ENCODE measurements at regions not wholly inside any gene's neighbourhood (a gene's known extent, or its start where the extent isn't known, plus 50 kb on each side); places are given as distances from the start of the nearest gene placed in this dataset.

GRCh38 chr1:193406901-193407300 is 220.5 kb upstream of the B3GALT2 start:
- Histone ChIP-seq H3K9ac (replicated peaks; ENCODE audit: extremely low read depth, insufficient read depth, low read length) (no peak overlapping the region), H3K9me1 (replicated peaks; ENCODE audit: control insufficient read depth, extremely low read depth, insufficient read depth, low read length) (no peaks in the 10 kb centered on the region), H2AFZ (ENCODE audit: low read depth, low read length) (no peak overlapping the region), H3K79me2 (ENCODE audit: control insufficient read depth, insufficient read depth, low read length) (no peaks in the 10 kb centered on the region), H3K4me3 (replicated peaks in 1 of 3; ENCODE audit: insufficient read depth in 1 of 3, low read depth in 1 of 3, low read length in 3 of 3) (no peak overlapping the region), H3K27me3 (ENCODE audit: control insufficient read depth in 2 of 2, insufficient read depth in 2 of 2, low read length in 2 of 2) (no peaks in the 10 kb centered on the region), H4K20me1 (replicated peaks; ENCODE audit: control insufficient read depth, extremely low read depth, insufficient read depth, low read length) (no peaks in the 10 kb centered on the region), H3K4me2 (ENCODE audit: insufficient read depth, low read length) (no peak overlapping the region), H3K9me3 (replicated peaks; ENCODE audit: control insufficient read depth, insufficient read depth, low read length) (no peaks in the 10 kb centered on the region), H3K36me3 (ENCODE audit: control insufficient read depth in 2 of 2, extremely low read depth in 1 of 2, insufficient read depth in 2 of 2, low read length in 2 of 2) (no peaks in the 10 kb centered on the region), H3K27ac (ENCODE audit: insufficient read depth, low read depth, low read length) (no peak overlapping the region), H3K4me1 (ENCODE audit: control insufficient read depth, extremely low read depth, insufficient read depth, low read length) (peaks cover 11% of the 10 kb centered on the region)
- DNase-seq (ENCODE audit: low read depth, low spot score) (peak; percentile 64), FAIRE-seq (peak; percentile 59)
- ChIA-PET CTCF (interaction anchor here (0.8 to 1.9 kb wide), 3 partner anchors 11 to 507 kb away, joined by 3 to 4 read pairs (median 3); no protein-coding TSS in a partner anchor), POLR2A (no interaction called here)
- dilution Hi-C loops (cut with MboI; ENCODE audit: extremely low pct_ligation_motif_present, low sequenced_read_pairs): no loop called here
- TF ChIP-seq FOS (IDR thresholded peaks at IDR 0.05; ENCODE audit: borderline replicate concordance, insufficient read depth, low read length) (no peak), CTCF (IDR thresholded peaks at IDR 0.05; ENCODE audit: extremely low read depth in 1 of 2, insufficient read depth in 1 of 2, low read depth in 1 of 2, low read length in 2 of 2) (peak; percentile 45 to 59)
- intact Hi-C loops (cut with micrococcal nuclease): loop anchor here (2.0 to 10.0 kb wide), 4 partner anchors 222 to 888 kb away; partner anchors contain the start of gene B3GALT2
- BruUV-seq (replicated peaks): no TSS peak

- DNase-seq (ENCODE audit: low read depth, low spot score) (no peak), FAIRE-seq (no peak)
- Histone ChIP-seq H3K9me1 (replicated peaks; ENCODE audit: control insufficient read depth, extremely low read depth, insufficient read depth, low read length) (no peaks in the 10 kb centered on the region), H3K27me3 (ENCODE audit: control insufficient read depth in 2 of 2, insufficient read depth in 2 of 2, low read length in 2 of 2) (no peaks in the 10 kb centered on the region), H3K79me2 (ENCODE audit: control insufficient read depth, insufficient read depth, low read length) (no peaks in the 10 kb centered on the region), H3K4me2 (ENCODE audit: insufficient read depth, low read length) (no peak overlapping the region), H3K9me3 (replicated peaks; ENCODE audit: control insufficient read depth, insufficient read depth, low read length) (no peaks in the 10 kb centered on the region), H3K9ac (replicated peaks; ENCODE audit: extremely low read depth, insufficient read depth, low read length) (no peak overlapping the region), H2AFZ (ENCODE audit: low read depth, low read length) (no peak overlapping the region), H3K4me1 (ENCODE audit: control insufficient read depth, extremely low read depth, insufficient read depth, low read length) (peaks cover 10% of the 10 kb centered on the region), H3K27ac (ENCODE audit: insufficient read depth, low read depth, low read length) (no peak overlapping the region), H3K4me3 (replicated peaks in 1 of 3; ENCODE audit: insufficient read depth in 1 of 3, low read depth in 1 of 3, low read length in 3 of 3) (no peak overlapping the region), H4K20me1 (replicated peaks; ENCODE audit: control insufficient read depth, extremely low read depth, insufficient read depth, low read length) (no peaks in the 10 kb centered on the region), H3K36me3 (ENCODE audit: control insufficient read depth in 2 of 2, extremely low read depth in 1 of 2, insufficient read depth in 2 of 2, low read length in 2 of 2) (no peaks in the 10 kb centered on the region)
- ChIA-PET POLR2A (no interaction called here), CTCF (no interaction called here)
- dilution Hi-C loops (cut with MboI; ENCODE audit: extremely low pct_ligation_motif_present, low sequenced_read_pairs): no loop called here
- BruUV-seq (replicated peaks): no TSS peak
- intact Hi-C loops (cut with micrococcal nuclease): loop anchor here (10.0 kb wide), 1 partner anchor 219 kb away; the partner anchor contains the start of gene B3GALT2
- no peak for TF ChIP-seq MAX (IDR thresholded peaks at IDR 0.05; ENCODE audit: insufficient read depth, insufficient read length)
- no peak for TF ChIP-seq CTCF (IDR thresholded peaks at IDR 0.05; ENCODE audit: extremely low read depth in 1 of 2, insufficient read depth in 1 of 2, low read depth in 1 of 2, low read length in 2 of 2)
- no peak for TF ChIP-seq GATA2 (IDR thresholded peaks at IDR 0.05; ENCODE audit: insufficient read depth, insufficient read length, low read depth, low read length)
- TF ChIP-seq MYC (IDR thresholded peaks at IDR 0.05; ENCODE audit: low read depth, low read length): no peak
- TF ChIP-seq POLR2A (IDR thresholded peaks at IDR 0.05; ENCODE audit: low read depth, low read length): no peak
- no peak for TF ChIP-seq POLR2AphosphoS5 (IDR thresholded peaks at IDR 0.05; ENCODE audit: insufficient read depth, low read depth, low read length)
- no peak for TF ChIP-seq FOS (IDR thresholded peaks at IDR 0.05; ENCODE audit: borderline replicate concordance, insufficient read depth, low read length)
- no peak for TF ChIP-seq JUN (IDR thresholded peaks at IDR 0.05; ENCODE audit: borderline replicate concordance, insufficient read depth, insufficient read length, low read depth)
- TF ChIP-seq EZH2 (IDR thresholded peaks at IDR 0.05; ENCODE audit: borderline replicate concordance, low read depth, low read length, severe bottlenecking): no peak
These were observed 217.8 kb upstream of the B3GALT2 start for GRCh38 chr1:193404236-193404635.
